Neuronal stem cell (in vitro differentiated cells): ENCODE measurements at regions not wholly inside any gene's neighbourhood (a gene's known extent, or its start where the extent isn't known, plus 50 kb on each side); places are given as distances from the start of the nearest gene placed in this dataset.

ENCODE experiments used
- DNase-seq: peaks from one replicate; pipeline ENCODE4 v3.0.0-alpha.2; 2013; ENCODE audit warnings: low spot score
- H2AFZ ChIP-seq: one replicate; pipeline ENCODE4 v1.6.1; 2013; ENCODE audit warnings: mild to moderate bottlenecking, low read length, inconsistent platforms
- H2AK5ac ChIP-seq: 2 replicates; pipeline ENCODE4 v1.6.1; 2013; ENCODE audit warnings: low read depth, mild to moderate bottlenecking, inconsistent platforms, low read length, moderate library complexity, mixed read lengths
- H2BK120ac ChIP-seq: 2 replicates; pipeline ENCODE4 v1.6.1; 2013; ENCODE audit warnings: low read depth, mild to moderate bottlenecking, inconsistent platforms, low read length, moderate library complexity, mixed read lengths
- H2BK12ac ChIP-seq: one replicate; pipeline ENCODE4 v1.6.1; 2013; ENCODE audit warnings: low read length, inconsistent platforms
- H2BK15ac ChIP-seq: 2 replicates; pipeline ENCODE4 v1.6.1; 2013; ENCODE audit warnings: mild to moderate bottlenecking, low read length, inconsistent platforms, mixed read lengths
- H2BK5ac ChIP-seq: one replicate; pipeline ENCODE4 v1.6.1; 2013; ENCODE audit warnings: inconsistent platforms, mild to moderate bottlenecking, low read length, moderate library complexity
- H3K14ac ChIP-seq: one replicate; pipeline ENCODE4 v1.6.1; 2013; ENCODE audit warnings: low read length, inconsistent platforms
- H3K18ac ChIP-seq: 2 replicates; pipeline ENCODE4 v1.6.1; 2013; ENCODE audit warnings: low read length, inconsistent platforms
- H3K23ac ChIP-seq: 2 replicates; pipeline ENCODE4 v1.6.1; 2013; ENCODE audit warnings: low read depth, mild to moderate bottlenecking, mixed read lengths, low read length, inconsistent platforms; ENCODE audit not compliant: poor library complexity
- H3K27ac ChIP-seq: replicated peaks from 3 replicates; pipeline ENCODE4 v1.5.1; 2013; ENCODE audit warnings: low read length, inconsistent platforms
- H3K27me3 ChIP-seq, 3 experiments: 2 replicates each; pipeline ENCODE4 v1.6.1; 2013; ENCODE audit warnings: low read length in 3 of 3, mild to moderate bottlenecking in 2 of 3, inconsistent platforms in 1 of 3, low read depth in 1 of 3, mixed read lengths in 1 of 3, moderate library complexity in 1 of 3; ENCODE audit not compliant: control insufficient read depth in 3 of 3, insufficient read depth in 3 of 3
- H3K36me3 ChIP-seq, 2 donors: replicated peaks in 1 of 2; 2 replicates each; pipeline ENCODE4 v1.6.1; 2013; ENCODE audit warnings: low read length in 2 of 2; ENCODE audit not compliant: control insufficient read depth in 2 of 2, insufficient read depth in 2 of 2
- H3K4ac ChIP-seq: 2 replicates; pipeline ENCODE4 v1.6.1; 2013; ENCODE audit warnings: inconsistent platforms, mild to moderate bottlenecking, low read length, moderate library complexity
- H3K4me1 ChIP-seq, 2 donors: 1 replicate in 1 of 2; 2 replicates in 1 of 2; pipeline ENCODE4 v1.6.1; 2013; ENCODE audit warnings: low read length in 2 of 2, low read depth in 1 of 2; ENCODE audit not compliant: control insufficient read depth in 2 of 2, insufficient read depth in 1 of 2
- H3K4me2 ChIP-seq: one replicate; pipeline ENCODE4 v1.6.1; 2013; ENCODE audit warnings: mild to moderate bottlenecking, low read length, inconsistent platforms; ENCODE audit not compliant: insufficient read depth, poor library complexity, severe bottlenecking
- H3K4me3 ChIP-seq, 2 donors: 2 replicates each; pipeline ENCODE4 v1.5.1; 2013; ENCODE audit warnings: low read length in 2 of 2, mild to moderate bottlenecking in 2 of 2, inconsistent platforms in 1 of 2, moderate library complexity in 1 of 2
- H3K79me1 ChIP-seq: one replicate; pipeline ENCODE4 v1.6.1; 2013; ENCODE audit warnings: low read depth, mild to moderate bottlenecking, inconsistent platforms, low read length, moderate library complexity
- H3K9ac ChIP-seq: one replicate; pipeline ENCODE4 v1.6.1; 2013; ENCODE audit warnings: mild to moderate bottlenecking, low read depth, low read length, inconsistent platforms; ENCODE audit not compliant: poor library complexity
- H3K9me3 ChIP-seq, 2 donors: replicated peaks in 1 of 2; 2 replicates each; pipeline versions ENCODE3 to v1.6.1; 2013; ENCODE audit warnings: low read length in 2 of 2, mild to moderate bottlenecking in 2 of 2, inconsistent platforms in 1 of 2, low read depth in 1 of 2, mixed read lengths in 1 of 2, moderate library complexity in 1 of 2; ENCODE audit not compliant: control insufficient read depth in 2 of 2, insufficient read depth in 1 of 2
- H4K8ac ChIP-seq: one replicate; pipeline ENCODE4 v1.6.1; 2013; ENCODE audit warnings: low read depth, mild to moderate bottlenecking, inconsistent platforms, low read length, moderate library complexity
- H4K91ac ChIP-seq: one replicate; pipeline ENCODE4 v1.6.1; 2013; ENCODE audit warnings: low read length, low read depth, mild to moderate bottlenecking, inconsistent platforms; ENCODE audit not compliant: poor library complexity
- WGBS, 2 donors: extraction: QIAGEN DNeasy Blood & Tissue Kit; methylation state at CpG; one replicate each; pipeline ENCODE4 v1.1.7; 2013; ENCODE audit warnings: missing lambda C conversion rate in 2 of 2, mixed read lengths in 1 of 2; ENCODE audit not compliant: insufficient read length in 2 of 2, insufficient replicate concordance in 1 of 2; ENCODE audit errors: extremely low coverage in 2 of 2; 5-methylcytosine and 5-hydroxymethylcytosine counted together

- no peak overlapping the region for H2AFZ ChIP-seq
- H2BK5ac ChIP-seq = no peak overlapping the region
- H2BK120ac ChIP-seq = no peak overlapping the region
- no peak overlapping the region for H3K14ac ChIP-seq
- no peak for DNase-seq
- H3K4me2 ChIP-seq = no peak overlapping the region
- H3K79me1 ChIP-seq = no peaks in the 10 kb centered on the region
- no peak overlapping the region for H3K18ac ChIP-seq
- no peak overlapping the region for H2BK12ac ChIP-seq
- no peaks in the 10 kb centered on the region for H3K9me3 ChIP-seq
- peaks cover 0 to 3% (median 0%) of the 10 kb centered on the region in 3 experiments for H3K27me3 ChIP-seq
- H2AK5ac ChIP-seq = no peak overlapping the region
- H3K4me1 ChIP-seq = peaks cover 0 to 2% of the 10 kb centered on the region in 2 donors
- H4K91ac ChIP-seq = no peak overlapping the region
- no peak overlapping the region for H3K23ac ChIP-seq
- H4K8ac ChIP-seq = no peak overlapping the region
- no peak overlapping the region for H3K9ac ChIP-seq
- H3K36me3 ChIP-seq = no peaks in the 10 kb centered on the region
- no peak overlapping the region for H2BK15ac ChIP-seq
- no peak overlapping the region for H3K4me3 ChIP-seq
- H3K4ac ChIP-seq = no peak overlapping the region
- no peak overlapping the region for H3K27ac ChIP-seq
Measured at GRCh38 chr7:7109934-7110333, 72.4 kb upstream of the C1GALT1 start.

GRCh38 chr7:7110706-7111105, 71.6 kb upstream of the C1GALT1 start:
- no peaks in the 10 kb centered on the region for H3K4me1 ChIP-seq
- peaks cover 0 to 3% (median 0%) of the 10 kb centered on the region in 3 experiments for H3K27me3 ChIP-seq
- H3K36me3 ChIP-seq = no peaks in the 10 kb centered on the region
- H3K18ac ChIP-seq = no peak overlapping the region
- H3K14ac ChIP-seq = no peak overlapping the region
- H3K4me2 ChIP-seq = no peak overlapping the region
- H2BK120ac ChIP-seq = no peak overlapping the region
- no peak overlapping the region for H2AFZ ChIP-seq
- no peak overlapping the region for H2BK15ac ChIP-seq
- no peaks in the 10 kb centered on the region for H3K79me1 ChIP-seq
- no peak for DNase-seq
- H3K9me3 ChIP-seq = no peaks in the 10 kb centered on the region
- H2BK5ac ChIP-seq = no peak overlapping the region
- H2BK12ac ChIP-seq = no peak overlapping the region
- H3K4ac ChIP-seq = no peak overlapping the region
- H2AK5ac ChIP-seq = no peak overlapping the region
- H4K8ac ChIP-seq = no peak overlapping the region
- H3K23ac ChIP-seq = no peak overlapping the region
- H3K4me3 ChIP-seq = no peak overlapping the region
- no peak overlapping the region for H4K91ac ChIP-seq
- H3K9ac ChIP-seq = no peak overlapping the region
- no peak overlapping the region for H3K27ac ChIP-seq

DNA sequence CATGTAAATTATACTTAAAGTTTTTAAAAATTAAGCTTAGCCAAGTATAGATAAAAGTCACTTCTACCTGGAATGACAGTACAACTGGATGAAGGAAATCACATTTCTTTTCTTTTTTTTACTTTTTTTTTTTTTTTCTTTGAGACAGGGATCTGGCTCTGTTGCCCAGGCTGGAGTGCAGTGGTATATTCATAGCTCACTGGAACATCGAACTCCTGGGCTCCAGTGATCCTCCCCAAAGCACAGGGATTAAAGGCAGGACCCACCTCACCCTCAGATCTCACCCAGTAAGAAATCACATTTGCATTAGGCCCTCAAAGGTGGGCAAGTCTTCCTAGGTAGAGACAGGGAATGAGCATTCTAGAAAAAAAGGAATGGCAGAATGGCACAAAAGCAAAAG, 69.5 kb upstream of the C1GALT1 start:
- Histone ChIP-seq H3K23ac (no peak overlapping the region), H2BK120ac (no peak overlapping the region), H3K18ac (no peak overlapping the region), H3K9me3 (no peaks in the 10 kb centered on the region), H2AK5ac (no peak overlapping the region), H2BK12ac (no peak overlapping the region), H3K79me1 (no peaks in the 10 kb centered on the region), H4K91ac (no peak overlapping the region), H3K4ac (no peak overlapping the region), H3K4me2 (no peak overlapping the region), H2BK15ac (no peak overlapping the region), H3K4me3 (no peak overlapping the region), H4K8ac (no peak overlapping the region), H3K27me3 (peaks cover 0 to 3% (median 0%) of the 10 kb centered on the region in 3 experiments), H3K14ac (no peak overlapping the region), H3K9ac (no peak overlapping the region), H3K36me3 (no peaks in the 10 kb centered on the region), H2BK5ac (no peak overlapping the region), H3K27ac (no peak overlapping the region), H2AFZ (no peak overlapping the region), H3K4me1 (no peaks in the 10 kb centered on the region)
- DNase-seq = no peak
- no CpG with 5 or more reads among the region's 1 CpG for WGBS, 2 donors

DNA sequence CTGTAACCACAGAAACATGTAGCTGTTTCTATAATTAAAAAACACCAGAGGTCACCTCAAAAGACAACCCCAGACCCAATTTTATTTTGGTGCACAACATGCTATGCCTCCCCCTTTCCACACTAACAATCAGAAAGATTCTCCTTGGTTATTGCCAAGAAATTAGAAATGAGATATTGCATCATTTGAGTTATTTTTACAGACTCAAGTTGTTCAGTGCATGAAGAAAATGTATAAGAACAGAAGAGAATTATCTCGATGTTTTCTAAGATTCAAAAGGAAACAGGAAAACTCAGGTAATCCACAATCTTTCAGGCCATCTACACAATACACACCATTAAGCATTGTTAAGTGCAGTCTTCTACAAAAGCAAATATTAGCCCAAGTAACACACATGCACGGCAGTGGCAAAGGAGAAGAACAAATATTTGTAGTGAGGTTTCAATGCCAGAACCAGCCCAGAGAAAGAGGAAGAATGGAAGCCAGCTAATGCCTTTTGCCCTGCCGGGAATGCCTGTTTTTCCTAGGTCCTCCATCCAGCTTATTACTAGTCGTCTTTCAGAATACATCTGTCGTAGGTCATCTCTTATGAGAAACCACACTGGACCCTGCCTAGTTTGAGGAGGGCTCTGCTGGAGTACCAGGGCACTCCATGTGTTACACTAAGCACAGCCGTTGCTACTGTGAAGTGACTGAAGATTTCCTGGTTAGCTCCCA, 67.6 kb upstream of the C1GALT1 start:
- DNase-seq = no peak
- Histone ChIP-seq H2AFZ (no peak overlapping the region), H3K79me1 (no peaks in the 10 kb centered on the region), H2BK120ac (no peak overlapping the region), H3K14ac (no peak overlapping the region), H2BK12ac (no peak overlapping the region), H3K9ac (no peak overlapping the region), H3K4me3 (no peak overlapping the region), H2BK15ac (no peak overlapping the region), H3K27ac (no peak overlapping the region), H2BK5ac (no peak overlapping the region), H2AK5ac (no peak overlapping the region), H3K4ac (no peak overlapping the region), H3K9me3 (no peaks in the 10 kb centered on the region), H3K18ac (no peak overlapping the region), H3K36me3 (no peaks in the 10 kb centered on the region), H3K27me3 (peaks cover 0 to 3% (median 0%) of the 10 kb centered on the region in 3 experiments), H3K4me2 (no peak overlapping the region), H3K23ac (no peak overlapping the region), H4K91ac (no peak overlapping the region), H4K8ac (no peak overlapping the region), H3K4me1 (no peaks in the 10 kb centered on the region)
- no CpG with 5 or more reads among the region's 6 CpGs for WGBS, 2 donors
